ENCODE measurements at regions not wholly inside any gene's neighbourhood (a gene's known extent, or its start where the extent isn't known, plus 50 kb on each side); places are given as distances from the start of the nearest gene placed in this dataset.
"Not testable (repeated sequence)": the region's sequence is repeated elsewhere in the genome, so short reads cannot be mapped to it uniquely, and the experiment has no call there.

- H3K9ac ChIP-seq = no peak overlapping the region
- H3K27ac ChIP-seq = no peak overlapping the region
- H3K36me3 ChIP-seq (ENCODE audit: insufficient read depth) = no peaks in the 10 kb centered on the region
- no peak overlapping the region for H3K4me2 ChIP-seq
- no peaks in the 10 kb centered on the region for H4K20me1 ChIP-seq (ENCODE audit: insufficient read depth)
- no peaks in the 10 kb centered on the region for H3K4me1 ChIP-seq (ENCODE audit: low read depth, poor library complexity, severe bottlenecking)
- no peak overlapping the region for H2AFZ ChIP-seq (ENCODE audit: low read depth)
- H3K79me2 ChIP-seq (ENCODE audit: insufficient read depth, low read depth) = no peaks in the 10 kb centered on the region
- no peak for TF ChIP-seq CTCF (conservative IDR thresholded peaks at IDR 0.05; ENCODE audit: low read depth, low read length)
- H3K4me3 ChIP-seq (IDR thresholded peaks at IDR 0.05; ENCODE audit: insufficient read depth, low read depth, low read length) = no peak overlapping the region
- H3K27me3 ChIP-seq (ENCODE audit: insufficient read depth, low read depth) = no peaks in the 10 kb centered on the region
Observed at GRCh38 chr18:14943967-14944636, 196.1 kb downstream of the ANKRD30B start.

GRCh38 chr18:14944838-14945237, 196.9 kb downstream of the ANKRD30B start:
- TF ChIP-seq CTCF (conservative IDR thresholded peaks at IDR 0.05; ENCODE audit: low read depth, low read length) = no peak
- Histone ChIP-seq H4K20me1 (ENCODE audit: insufficient read depth) (no peaks in the 10 kb centered on the region), H3K4me2 (no peak overlapping the region), H3K4me1 (ENCODE audit: low read depth, poor library complexity, severe bottlenecking) (no peaks in the 10 kb centered on the region), H3K79me2 (ENCODE audit: insufficient read depth, low read depth) (no peaks in the 10 kb centered on the region), H3K27ac (no peak overlapping the region), H2AFZ (ENCODE audit: low read depth) (no peak overlapping the region), H3K4me3 (IDR thresholded peaks at IDR 0.05; ENCODE audit: insufficient read depth, low read depth, low read length) (no peak overlapping the region), H3K36me3 (ENCODE audit: insufficient read depth) (no peaks in the 10 kb centered on the region), H3K27me3 (ENCODE audit: insufficient read depth, low read depth) (no peaks in the 10 kb centered on the region), H3K9ac (no peak overlapping the region)

- no peaks in the 10 kb centered on the region for H3K4me1 ChIP-seq (ENCODE audit: low read depth, poor library complexity, severe bottlenecking)
- TF ChIP-seq CTCF (conservative IDR thresholded peaks at IDR 0.05; ENCODE audit: low read depth, low read length) = no peak
- H3K9ac ChIP-seq = no peak overlapping the region
- no peak overlapping the region for H3K4me3 ChIP-seq (IDR thresholded peaks at IDR 0.05; ENCODE audit: insufficient read depth, low read depth, low read length)
- no peaks in the 10 kb centered on the region for H3K27me3 ChIP-seq (ENCODE audit: insufficient read depth, low read depth)
- H4K20me1 ChIP-seq (ENCODE audit: insufficient read depth) = no peaks in the 10 kb centered on the region
- H2AFZ ChIP-seq (ENCODE audit: low read depth) = no peak overlapping the region
- H3K36me3 ChIP-seq (ENCODE audit: insufficient read depth) = no peaks in the 10 kb centered on the region
- no peak overlapping the region for H3K4me2 ChIP-seq
- H3K79me2 ChIP-seq (ENCODE audit: insufficient read depth, low read depth) = no peaks in the 10 kb centered on the region
- H3K27ac ChIP-seq = no peak overlapping the region
Observed at GRCh38 chr18:14945286-14945685, 197.3 kb downstream of the ANKRD30B start.

GRCh38 chr18:14945984-14946383, 198.0 kb downstream of the ANKRD30B start:
- Histone ChIP-seq H3K9ac (no peak overlapping the region), H3K36me3 (ENCODE audit: insufficient read depth) (no peaks in the 10 kb centered on the region), H3K27me3 (ENCODE audit: insufficient read depth, low read depth) (no peaks in the 10 kb centered on the region), H3K4me1 (ENCODE audit: low read depth, poor library complexity, severe bottlenecking) (no peaks in the 10 kb centered on the region), H4K20me1 (ENCODE audit: insufficient read depth) (no peaks in the 10 kb centered on the region), H3K4me2 (no peak overlapping the region), H3K79me2 (ENCODE audit: insufficient read depth, low read depth) (no peaks in the 10 kb centered on the region), H2AFZ (ENCODE audit: low read depth) (no peak overlapping the region), H3K27ac (no peak overlapping the region), H3K4me3 (IDR thresholded peaks at IDR 0.05; ENCODE audit: insufficient read depth, low read depth, low read length) (no peak overlapping the region)
- no peak for TF ChIP-seq CTCF (conservative IDR thresholded peaks at IDR 0.05; ENCODE audit: low read depth, low read length)

GRCh38 chr18:14946741-14947470, 198.9 kb downstream of the ANKRD30B start:
- H4K20me1 ChIP-seq (ENCODE audit: insufficient read depth); H3K27ac ChIP-seq; H3K79me2 ChIP-seq (ENCODE audit: insufficient read depth, low read depth); H3K4me1 ChIP-seq (ENCODE audit: low read depth, poor library complexity, severe bottlenecking); H3K9ac ChIP-seq; H3K4me2 ChIP-seq; H3K4me3 ChIP-seq (IDR thresholded peaks at IDR 0.05; ENCODE audit: insufficient read depth, low read depth, low read length); H3K27me3 ChIP-seq (ENCODE audit: insufficient read depth, low read depth); H3K36me3 ChIP-seq (ENCODE audit: insufficient read depth); H2AFZ ChIP-seq (ENCODE audit: low read depth): not testable (repeated sequence)

All from KMS-11 (cell line).